ENCODE measurements at regions not wholly inside any gene's neighbourhood (a gene's known extent, or its start where the extent isn't known, plus 50 kb on each side); places are given as distances from the start of the nearest gene placed in this dataset.

GRCh38 chr6:110558575-110558974, 82.2 kb upstream of the SLC22A16 start:
- no peaks in the 10 kb centered on the region for H3K36me3 ChIP-seq
- H3K27me3 ChIP-seq = no peaks in the 10 kb centered on the region
- H3K4me3 ChIP-seq (ENCODE audit: low read depth, low read length) = no peak overlapping the region
- no peak for DNase-seq
- H3K9me3 ChIP-seq = no peaks in the 10 kb centered on the region
- TF ChIP-seq CTCF (IDR thresholded peaks at IDR 0.05; ENCODE audit: low read depth, low read length) = no peak
- no peaks in the 10 kb centered on the region for H3K4me1 ChIP-seq

- TF ChIP-seq CTCF (IDR thresholded peaks at IDR 0.05; ENCODE audit: low read depth, low read length) = no peak
- no peaks in the 10 kb centered on the region for H3K27me3 ChIP-seq
- no peaks in the 10 kb centered on the region for H3K9me3 ChIP-seq
- H3K4me3 ChIP-seq (ENCODE audit: low read depth, low read length) = no peak overlapping the region
- H3K36me3 ChIP-seq = no peaks in the 10 kb centered on the region
- DNase-seq = no peak
- no peaks in the 10 kb centered on the region for H3K4me1 ChIP-seq
Observed at GRCh38 chr6:110557199-110557598, 80.8 kb upstream of the SLC22A16 start.

GRCh38 chr6:110556317-110557110, 80.1 kb upstream of the SLC22A16 start:
- Histone ChIP-seq H3K27me3 (no peaks in the 10 kb centered on the region), H3K9me3 (no peaks in the 10 kb centered on the region), H3K4me3 (ENCODE audit: low read depth, low read length) (no peak overlapping the region), H3K36me3 (no peaks in the 10 kb centered on the region), H3K4me1 (no peaks in the 10 kb centered on the region)
- no peak for TF ChIP-seq CTCF (IDR thresholded peaks at IDR 0.05; ENCODE audit: low read depth, low read length)
- no peak for DNase-seq

- no peak for TF ChIP-seq CTCF (IDR thresholded peaks at IDR 0.05; ENCODE audit: low read depth, low read length)
- no peak overlapping the region for H3K4me3 ChIP-seq (ENCODE audit: low read depth, low read length)
- H3K4me1 ChIP-seq = no peaks in the 10 kb centered on the region
- no peaks in the 10 kb centered on the region for H3K27me3 ChIP-seq
- no peaks in the 10 kb centered on the region for H3K9me3 ChIP-seq
- no peaks in the 10 kb centered on the region for H3K36me3 ChIP-seq
- DNase-seq = no peak
Observed at GRCh38 chr6:110554966-110555460, 78.6 kb upstream of the SLC22A16 start.

- no peak overlapping the region for H3K4me3 ChIP-seq (ENCODE audit: low read depth, low read length)
- no peaks in the 10 kb centered on the region for H3K4me1 ChIP-seq
- H3K36me3 ChIP-seq = no peaks in the 10 kb centered on the region
- DNase-seq = no peak
- H3K9me3 ChIP-seq = no peaks in the 10 kb centered on the region
- H3K27me3 ChIP-seq = no peaks in the 10 kb centered on the region
- no peak for TF ChIP-seq CTCF (IDR thresholded peaks at IDR 0.05; ENCODE audit: low read depth, low read length)
Observed at GRCh38 chr6:110554441-110554840, 78.0 kb upstream of the SLC22A16 start.

- H3K36me3 ChIP-seq = no peaks in the 10 kb centered on the region
- no peak for TF ChIP-seq CTCF (IDR thresholded peaks at IDR 0.05; ENCODE audit: low read depth, low read length)
- H3K4me3 ChIP-seq (ENCODE audit: low read depth, low read length) = no peak overlapping the region
- no peak for DNase-seq
- no peaks in the 10 kb centered on the region for H3K27me3 ChIP-seq
- H3K9me3 ChIP-seq = no peaks in the 10 kb centered on the region
- no peaks in the 10 kb centered on the region for H3K4me1 ChIP-seq
Observed at GRCh38 chr6:110552901-110553641, 76.7 kb upstream of the SLC22A16 start.
